HG02884 (cell line): ENCODE measurements at regions not wholly inside any gene's neighbourhood (a gene's known extent, or its start where the extent isn't known, plus 50 kb on each side); places are given as distances from the start of the nearest gene placed in this dataset.
A peak's percentile ranks its signal among the peaks of the same experiment; 100 is the strongest.

Source experiments
- ATAC-seq: cut with Tn5 transposase; IDR thresholded peaks from one replicate; pipeline ENCODE4 v1.9.1; 2021; ENCODE audit warnings: mild to moderate bottlenecking, moderate library complexity; ENCODE audit not compliant: unreplicated experiment

DNA sequence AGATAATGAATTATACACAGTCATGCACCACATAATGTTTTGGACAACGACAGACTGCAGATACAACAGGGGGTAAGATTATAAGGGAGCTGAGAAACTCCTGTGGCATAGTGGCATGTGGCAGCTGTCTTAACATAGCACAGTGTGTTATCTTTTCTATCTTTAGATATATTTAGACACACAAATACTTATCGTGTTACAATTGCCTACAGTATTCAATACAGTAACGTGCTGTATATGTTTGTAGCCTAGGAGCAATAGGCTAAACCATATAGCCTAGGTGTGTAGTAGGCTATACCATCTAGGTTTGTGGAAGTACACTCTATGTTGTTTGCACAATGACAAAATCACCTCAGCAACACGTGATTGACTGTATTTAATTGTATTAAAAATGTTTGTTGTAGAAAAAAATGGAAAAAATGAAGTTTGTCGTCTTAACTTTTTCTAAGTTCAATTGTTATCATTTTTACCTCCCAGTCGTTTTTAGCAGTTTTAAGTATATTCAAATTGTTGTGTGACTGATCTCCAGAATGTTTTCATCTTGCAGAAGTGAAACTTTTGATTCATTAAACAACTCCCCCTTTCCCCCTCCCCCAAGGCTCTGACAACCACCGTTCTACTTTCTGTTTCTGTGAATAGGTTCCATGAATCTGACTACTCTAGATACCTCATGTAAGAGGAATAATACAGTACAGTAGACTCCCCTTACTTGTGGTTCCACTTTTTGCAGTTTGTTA lies 351.0 kb upstream of the B3GALT2 start:
- peak; percentile 79 for ATAC-seq

DNA sequence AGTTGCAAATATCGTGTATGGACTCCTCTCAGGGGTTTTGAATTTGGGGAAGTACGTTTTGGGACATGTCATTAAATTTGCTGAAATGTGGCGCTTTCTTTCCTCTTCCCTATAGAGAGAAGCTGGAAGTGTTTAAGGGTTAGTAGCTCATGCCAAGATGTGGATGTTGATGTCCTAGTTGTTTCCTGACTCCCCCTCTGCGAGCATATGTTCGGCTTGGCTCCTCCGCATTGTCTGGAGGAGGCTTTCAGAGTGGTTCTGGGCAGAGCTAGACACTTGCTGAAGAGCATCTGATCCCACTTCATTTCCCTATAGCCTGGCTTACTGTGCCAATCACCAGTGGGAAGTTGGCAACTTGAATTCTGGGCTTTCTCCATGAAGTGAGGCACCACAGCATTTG lies 347.4 kb upstream of the B3GALT2 start:
- ATAC-seq = no peak

DNA sequence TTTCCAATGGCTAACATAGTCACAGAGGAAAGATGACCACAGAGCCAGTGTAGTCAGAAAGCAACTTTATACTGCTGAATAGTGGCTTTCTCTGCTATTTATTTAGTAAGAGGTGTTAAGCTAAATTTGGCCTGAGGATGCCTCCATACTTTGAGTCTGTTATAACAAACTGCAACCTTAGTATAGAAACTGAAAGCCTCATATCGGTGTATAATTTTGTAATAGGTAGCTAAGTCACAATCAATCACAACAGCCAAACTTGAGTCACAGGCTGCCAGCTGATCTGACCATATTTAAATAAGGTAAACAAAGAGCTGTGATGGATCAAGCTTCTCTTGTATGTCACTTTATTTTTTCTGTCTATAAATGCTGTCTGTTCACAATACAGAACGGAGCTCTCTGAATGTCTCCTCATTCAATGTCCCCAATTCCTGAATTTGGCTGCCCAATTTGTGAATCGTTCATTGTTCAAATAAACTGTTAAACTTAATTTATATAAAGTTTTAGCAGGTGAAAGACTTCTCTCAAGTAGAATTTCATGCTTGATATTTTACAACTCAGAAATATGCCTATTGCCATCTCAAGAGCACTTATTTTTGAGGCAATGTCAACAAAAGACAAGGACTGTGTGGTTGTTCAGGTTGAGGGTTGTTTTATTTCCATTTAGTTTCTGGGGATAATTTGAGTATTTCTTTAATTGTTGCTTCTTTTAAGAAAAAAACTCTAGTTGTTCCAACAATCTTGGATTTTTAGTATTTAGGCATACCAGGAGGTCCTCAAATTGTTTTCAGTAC lies 339.7 kb upstream of the B3GALT2 start:
- ATAC-seq = no peak

DNA sequence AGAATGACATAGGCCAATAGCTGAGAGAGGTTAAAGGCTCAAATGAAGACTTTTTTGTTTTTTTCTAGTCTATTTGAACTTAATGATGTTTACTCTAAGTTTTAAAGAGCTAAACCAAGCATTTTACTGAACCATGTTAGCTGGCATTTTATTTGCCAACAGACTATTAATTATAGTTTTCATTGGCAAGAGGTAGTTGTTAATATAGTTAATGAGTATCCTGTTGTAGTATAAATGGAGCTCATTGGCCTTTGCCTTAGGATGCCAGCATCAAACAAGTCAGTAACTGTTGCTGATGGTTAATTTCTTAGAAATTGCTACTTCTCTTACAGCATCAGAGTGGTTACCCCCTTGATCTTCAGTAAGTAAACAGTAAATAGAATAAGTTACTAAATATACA lies 339.0 kb upstream of the B3GALT2 start:
- ATAC-seq = no peak

DNA sequence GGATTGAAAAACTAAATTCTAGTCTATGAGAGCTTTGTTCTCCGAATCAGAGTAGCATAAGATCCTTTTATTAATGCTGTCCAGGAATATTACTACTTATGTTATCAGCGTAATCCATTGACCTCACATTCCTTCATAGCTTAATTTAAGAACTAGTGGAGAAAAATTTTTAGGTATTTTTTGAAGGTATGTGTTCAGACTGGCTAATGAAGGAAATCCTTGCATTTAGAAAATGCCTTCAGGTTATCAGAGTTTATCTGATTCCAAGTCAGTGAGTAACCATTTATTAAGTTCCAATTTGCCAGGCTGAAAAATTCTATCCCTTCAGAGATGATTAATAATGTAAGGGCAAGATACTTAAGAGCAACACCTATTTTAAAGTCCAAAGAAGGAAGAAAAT lies 338.2 kb upstream of the B3GALT2 start:
- ATAC-seq = no peak

DNA sequence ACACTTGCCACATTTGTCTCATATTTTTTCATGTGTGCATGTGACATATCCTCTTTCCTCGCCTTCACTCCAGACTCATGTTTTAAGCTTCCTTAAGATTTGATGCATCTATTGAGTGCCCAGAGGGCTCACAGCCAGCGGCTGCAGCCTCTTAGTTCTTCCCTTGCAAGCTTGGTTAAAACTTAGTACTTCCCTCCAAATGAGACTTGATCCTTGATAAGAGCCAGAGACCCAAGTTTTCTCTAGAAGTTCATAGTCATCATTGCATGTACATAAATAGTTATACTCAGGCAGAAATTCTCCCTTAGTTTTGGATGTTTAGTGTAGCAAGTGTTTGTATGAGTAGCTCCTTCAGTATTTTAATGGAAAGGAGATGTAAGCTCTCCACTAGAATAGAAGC lies 337.6 kb upstream of the B3GALT2 start:
- ATAC-seq = no peak

DNA sequence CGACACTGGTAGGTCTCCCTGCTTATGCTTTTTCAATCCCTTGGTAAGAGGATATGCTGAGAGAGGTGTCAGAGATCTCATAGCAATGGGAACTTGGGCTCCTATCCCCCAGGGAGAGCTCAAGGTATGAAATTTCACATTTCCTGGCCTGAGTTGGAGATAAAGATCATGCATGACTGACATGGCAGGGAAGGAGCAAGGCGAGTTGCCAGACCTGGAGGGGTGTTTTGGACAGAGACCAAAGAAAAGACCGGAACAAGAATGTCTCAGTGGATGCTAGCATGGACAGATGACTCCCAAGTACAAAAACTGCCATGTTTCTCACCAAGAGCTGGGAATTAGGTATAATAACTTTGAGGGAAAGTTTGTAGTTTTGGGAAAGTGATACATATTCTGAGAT lies 334.1 kb upstream of the B3GALT2 start:
- ATAC-seq = no peak

DNA sequence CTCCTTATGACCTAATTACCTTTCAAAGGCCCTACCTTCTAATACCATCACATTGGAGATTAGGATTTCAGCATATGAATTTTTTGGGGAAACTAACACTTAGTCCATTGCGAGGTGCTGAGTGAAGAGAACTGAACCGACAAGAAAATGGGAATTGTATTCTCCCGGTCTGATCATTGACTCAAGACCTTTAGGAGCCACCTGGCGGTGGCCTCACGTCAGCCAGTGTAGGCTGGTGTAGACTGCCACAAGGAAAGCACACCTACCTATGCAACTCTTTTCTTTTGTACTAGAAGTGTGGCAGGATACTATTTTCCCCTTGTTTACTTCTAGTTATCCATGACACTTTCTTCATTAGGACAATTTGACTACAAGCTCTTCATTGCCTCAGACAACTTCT lies 333.5 kb upstream of the B3GALT2 start:
- ATAC-seq = no peak

DNA sequence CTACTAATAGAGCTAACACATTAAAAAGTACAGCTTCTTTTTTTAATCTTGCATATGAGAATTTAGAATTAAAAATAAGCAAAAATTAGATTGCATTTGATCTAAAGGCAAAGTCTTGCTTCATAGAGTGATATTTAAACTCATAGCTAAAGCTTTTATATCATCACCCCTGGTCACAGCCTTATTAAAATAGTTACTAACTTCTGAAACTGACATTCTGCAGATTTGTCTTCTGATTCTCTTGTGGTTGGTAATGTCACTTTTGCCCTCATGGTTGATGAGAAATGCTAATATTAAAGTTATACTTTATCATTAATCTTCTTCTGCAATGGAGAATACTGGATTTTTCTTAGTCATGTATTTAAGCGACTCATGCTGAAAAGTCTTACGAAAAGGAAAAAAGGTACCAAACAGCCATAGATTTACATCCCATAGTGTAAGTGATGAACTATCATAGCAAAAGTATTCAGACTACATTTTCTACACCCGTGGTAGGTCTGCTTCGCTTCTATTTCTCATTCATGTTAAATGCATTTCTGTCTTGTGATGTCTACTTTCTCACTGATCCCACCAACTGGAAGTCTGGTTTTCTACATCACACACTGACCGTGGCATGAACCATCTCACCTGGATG lies 330.5 kb upstream of the B3GALT2 start:
- no peak for ATAC-seq

DNA sequence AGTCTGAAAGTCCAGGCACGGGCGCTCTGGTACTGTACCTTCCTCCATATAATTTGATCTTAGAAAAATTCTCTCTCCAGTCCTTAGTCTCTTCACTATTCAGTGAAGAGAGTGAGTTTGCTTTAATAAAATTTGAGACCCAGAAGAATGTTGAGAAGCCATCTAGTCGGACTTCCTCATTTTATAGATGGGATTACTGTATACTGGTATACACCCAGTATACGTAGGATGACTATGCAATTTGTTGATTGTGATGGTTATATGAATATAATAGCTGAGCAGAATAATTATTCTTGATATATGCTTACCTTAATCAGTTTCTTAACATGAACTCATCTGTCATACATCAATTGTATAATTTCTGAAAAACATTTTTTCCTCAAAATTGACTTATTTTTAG lies 328.0 kb upstream of the B3GALT2 start:
- no peak for ATAC-seq

DNA sequence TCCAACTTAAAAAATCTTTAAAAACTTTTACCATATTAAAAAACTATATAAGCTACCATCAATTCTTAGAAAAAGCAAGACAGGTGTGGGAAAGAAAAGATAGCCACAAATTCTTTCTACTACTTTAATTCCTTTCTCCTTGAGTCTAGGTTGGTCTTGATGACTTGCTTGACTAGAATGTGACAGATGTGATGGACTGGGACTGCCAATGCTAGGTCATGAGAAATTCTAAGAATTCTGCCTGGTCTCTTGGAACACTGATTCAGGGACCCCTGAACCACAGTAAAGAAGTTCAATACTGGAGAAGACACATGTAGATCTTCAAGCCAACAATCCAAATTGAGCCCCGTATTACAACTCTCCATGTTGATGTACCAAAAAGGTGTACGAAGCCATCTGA lies 326.6 kb upstream of the B3GALT2 start:
- no peak for ATAC-seq

DNA sequence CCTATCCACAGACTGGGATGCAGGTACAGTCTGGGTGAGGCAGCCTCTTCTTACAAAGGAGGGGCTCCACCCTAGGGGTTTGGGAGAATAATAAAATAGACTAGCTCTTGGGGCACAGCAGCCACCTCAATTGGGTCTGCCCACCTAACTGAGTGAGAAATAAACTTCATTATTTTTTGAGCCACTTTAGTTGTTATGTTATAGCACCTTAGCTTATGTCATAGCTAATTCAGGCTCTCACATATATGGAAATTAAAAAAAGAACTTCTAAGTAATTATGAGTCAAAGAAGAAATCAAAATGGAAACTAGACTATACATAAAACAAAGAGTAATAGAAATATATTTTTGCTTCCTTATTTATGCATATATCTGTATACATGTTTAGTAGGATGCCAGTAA lies 318.5 kb upstream of the B3GALT2 start:
- ATAC-seq = no peak

DNA sequence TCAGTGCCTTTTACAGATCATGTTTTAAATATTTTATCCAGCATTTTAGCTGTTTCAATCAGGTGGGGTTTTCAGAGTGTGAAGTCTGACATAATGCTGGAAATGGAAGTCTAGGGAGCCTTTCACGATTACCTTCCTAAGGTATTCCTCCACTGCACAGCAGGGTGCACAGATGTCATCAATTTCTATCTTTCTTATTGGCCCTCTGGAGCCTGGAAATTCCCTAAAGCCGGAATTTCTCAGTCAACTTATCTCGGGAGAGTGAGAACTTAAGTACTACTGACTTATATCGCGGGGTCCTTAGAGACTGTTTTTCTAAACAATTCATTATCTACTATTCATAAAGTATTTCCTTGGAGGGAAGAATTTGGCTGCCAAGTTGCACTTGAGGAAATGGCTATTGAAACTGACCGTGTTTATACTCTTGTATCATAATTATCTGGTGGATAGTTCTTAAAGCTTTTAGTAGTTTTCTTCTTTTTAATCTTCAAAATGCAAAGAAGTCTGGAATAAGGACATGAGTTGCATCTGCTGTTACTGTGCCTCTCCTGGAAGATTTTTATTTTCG lies 311.8 kb upstream of the B3GALT2 start:
- ATAC-seq = no peak

DNA sequence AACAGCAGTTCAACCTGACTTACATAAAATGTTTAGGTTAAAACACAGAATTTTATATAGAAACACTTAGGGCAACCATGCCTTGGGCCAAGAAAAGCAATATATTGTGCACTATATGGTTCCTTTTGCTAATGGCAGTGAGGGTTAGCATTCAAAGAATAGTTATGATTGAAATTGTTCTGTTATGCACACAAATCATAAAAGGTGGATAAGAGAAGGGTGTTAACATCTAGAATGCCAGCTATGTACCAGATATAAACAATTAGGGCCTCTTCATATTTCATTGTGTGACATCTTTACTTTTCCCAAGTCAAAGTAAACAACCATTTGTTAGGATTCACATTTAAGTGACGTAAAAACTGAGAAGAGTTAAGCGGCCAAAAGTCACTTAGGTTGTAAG lies 308.0 kb upstream of the B3GALT2 start:
- no peak for ATAC-seq

DNA sequence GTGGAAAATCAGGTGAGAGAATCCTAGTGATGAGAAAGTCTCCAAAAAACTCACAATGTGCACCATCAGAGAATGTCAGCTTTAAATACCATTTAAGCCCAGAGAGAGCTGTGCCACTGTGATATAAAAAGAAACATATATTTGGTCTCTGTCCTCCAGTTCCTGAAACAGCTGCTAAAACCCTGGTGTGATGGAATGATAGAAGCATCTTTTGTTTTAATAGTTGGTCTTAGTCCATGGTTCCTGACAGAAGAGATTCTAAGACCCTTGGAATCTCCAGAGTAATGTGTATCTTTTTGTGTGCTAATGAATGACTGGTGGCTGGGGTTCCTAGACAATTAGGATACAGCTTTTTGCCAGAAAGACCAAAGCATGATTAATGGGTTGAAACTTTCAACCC lies 302.8 kb upstream of the B3GALT2 start:
- no peak for ATAC-seq

DNA sequence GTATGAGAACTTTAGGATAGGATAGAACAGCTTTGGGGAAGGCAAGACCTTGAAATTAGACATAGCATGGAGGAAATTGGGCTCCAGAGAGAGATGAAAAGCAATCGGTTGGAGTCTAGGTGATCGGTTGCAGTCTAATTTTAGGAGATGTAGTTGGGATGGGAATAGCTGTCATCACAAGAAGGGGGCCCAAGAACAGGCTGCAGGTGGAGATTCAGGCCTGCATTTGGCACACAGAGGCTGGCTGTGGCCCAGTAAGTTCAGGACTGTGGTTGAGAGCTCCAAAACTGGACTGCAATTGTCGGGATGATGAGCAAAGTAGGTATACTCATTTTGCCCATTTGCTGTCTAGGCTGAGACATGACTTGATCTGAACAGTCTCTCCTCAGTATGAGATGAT lies 301.3 kb upstream of the B3GALT2 start:
- ATAC-seq = no peak

DNA sequence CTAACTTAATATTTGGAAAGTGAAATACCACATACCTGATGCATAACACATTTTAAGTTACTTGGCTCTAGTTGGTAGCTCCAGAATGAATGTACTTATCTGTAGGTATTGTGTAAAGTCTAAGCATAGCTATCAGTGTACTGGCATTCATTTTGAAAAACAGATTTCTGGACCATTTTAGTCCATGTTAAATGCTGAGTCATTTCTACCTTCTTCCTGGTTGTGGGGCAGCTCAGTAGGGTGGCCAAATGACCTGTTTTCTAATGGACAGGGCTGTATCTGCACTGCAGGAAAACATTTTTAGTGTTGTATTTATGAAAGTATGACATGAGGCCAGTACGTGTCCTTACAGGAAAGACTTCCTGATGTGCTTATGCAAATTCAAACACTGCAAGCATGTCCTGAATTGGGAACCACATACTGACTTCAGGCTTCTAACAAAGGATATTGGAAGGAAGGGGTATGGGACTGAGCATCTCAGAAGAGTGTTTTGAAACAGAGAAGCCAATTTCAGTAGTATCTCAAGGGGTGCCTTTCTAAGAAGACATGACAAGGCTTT lies 300.3 kb upstream of the B3GALT2 start:
- no peak for ATAC-seq

DNA sequence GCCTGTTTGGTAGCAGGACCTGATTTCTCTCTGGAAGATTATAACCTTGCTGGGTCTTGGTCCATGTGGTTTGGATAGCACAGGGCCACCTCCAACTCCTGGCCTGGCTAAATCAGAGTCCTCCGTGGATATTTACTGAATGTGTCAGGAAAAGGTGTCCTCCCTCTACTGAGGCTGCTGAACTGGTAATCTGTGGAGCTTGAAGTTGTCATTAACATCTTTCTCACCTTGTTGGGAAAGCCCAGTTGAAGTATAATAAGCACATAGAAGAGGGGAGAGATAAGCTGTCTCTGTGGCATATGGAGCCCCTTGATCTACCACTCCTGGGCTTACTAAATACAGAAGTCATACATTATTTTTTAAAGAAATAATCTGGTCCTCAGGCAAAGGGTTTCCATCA lies 294.3 kb upstream of the B3GALT2 start:
- ATAC-seq = no peak

DNA sequence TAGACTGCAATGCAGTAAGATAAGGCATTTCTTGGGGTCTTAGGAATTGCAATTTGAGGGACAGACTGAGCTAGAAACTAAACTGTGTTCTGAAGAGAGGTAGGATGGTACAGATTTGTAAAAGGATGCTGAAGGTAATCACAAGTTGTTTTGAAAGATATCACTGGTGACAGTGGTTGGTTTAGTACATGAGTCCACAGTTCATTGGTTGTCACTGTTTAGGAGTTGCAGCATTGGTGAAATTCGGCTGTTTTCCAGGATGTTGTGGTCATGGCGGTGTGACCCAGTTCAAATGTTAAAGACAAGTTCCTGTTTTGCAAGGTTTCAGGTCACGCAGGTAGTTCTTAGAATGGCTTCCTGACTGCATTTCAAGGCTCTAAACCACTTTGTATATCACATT lies 292.8 kb upstream of the B3GALT2 start:
- ATAC-seq = peak; percentile 97

DNA sequence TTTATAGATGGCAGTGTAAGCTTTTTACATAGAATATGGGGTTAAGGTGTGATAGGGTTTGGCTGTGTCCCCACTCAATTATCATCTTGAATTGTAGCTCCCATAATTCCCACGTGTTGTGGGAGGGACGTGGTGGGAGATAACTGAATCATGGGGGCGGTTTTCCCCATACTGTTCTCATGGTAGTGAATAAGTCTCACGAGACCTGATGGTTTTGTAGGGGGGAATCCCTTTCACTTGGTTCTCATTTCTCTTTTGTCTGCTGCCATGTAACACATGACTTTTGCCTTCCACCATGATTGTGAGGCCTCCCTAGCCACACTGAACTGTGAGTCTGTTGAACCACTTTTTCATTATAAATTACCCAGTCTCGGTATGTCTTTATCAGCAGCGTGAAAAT lies 290.3 kb upstream of the B3GALT2 start:
- no peak for ATAC-seq

DNA sequence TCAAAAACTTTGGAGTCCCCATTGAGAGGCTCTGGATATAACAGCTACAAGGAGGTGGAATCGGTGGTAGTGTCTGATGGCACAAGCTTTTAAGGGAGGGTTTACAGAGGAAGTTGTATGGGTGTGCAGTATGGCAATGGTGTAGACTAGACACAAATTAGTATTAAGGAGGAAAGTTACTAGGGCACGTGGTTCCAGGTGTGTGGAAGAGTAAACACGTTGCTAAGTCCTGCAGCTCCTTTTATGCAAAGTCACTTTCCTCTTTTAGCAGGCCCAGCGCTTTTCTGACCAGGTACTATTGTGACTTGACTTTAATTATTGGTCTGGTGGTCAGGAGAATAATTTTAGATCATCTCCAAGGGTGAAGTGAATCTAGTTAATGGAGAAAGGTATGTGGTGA lies 287.5 kb upstream of the B3GALT2 start:
- ATAC-seq = no peak
